WI38 (cell line): ENCODE measurements at regions not wholly inside any gene's neighbourhood (a gene's known extent, or its start where the extent isn't known, plus 50 kb on each side); places are given as distances from the start of the nearest gene placed in this dataset.

ENCODE experiments used
- H3K4me3 ChIP-seq: 2 replicates; pipeline ENCODE4 v1.5.1; 2011; ENCODE audit warnings: low read depth, mild to moderate bottlenecking, control low read depth, low read length
- TF ChIP-seq, protein P1 (sequence below): IDR thresholded peaks from 2 replicates; pipeline ENCODE4 v1.5.1; 2012; ENCODE audit warnings: low read depth, mild to moderate bottlenecking, control low read depth, low read length

DNA sequence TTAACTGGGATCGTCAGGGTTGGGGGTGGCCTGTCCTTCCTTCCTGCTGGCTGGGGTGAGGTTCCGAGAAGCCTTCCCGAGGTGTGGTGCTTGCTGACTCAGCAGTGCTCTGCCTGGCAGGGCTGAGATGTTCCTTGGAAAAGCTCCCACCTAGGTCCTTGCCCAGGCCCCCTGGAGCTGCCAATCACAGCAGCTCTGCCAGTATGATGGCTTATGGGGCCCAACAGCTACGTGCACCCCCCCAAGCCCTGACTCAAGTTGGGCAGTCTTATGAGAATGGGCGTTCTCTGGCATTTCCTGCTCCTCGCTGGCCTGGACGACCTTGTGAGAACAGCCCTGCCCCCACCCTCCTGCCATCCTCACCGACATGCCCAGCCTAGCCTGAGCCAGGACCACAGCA is 292.2 kb upstream of the CRY1 start:
- TF ChIP-seq, protein P1, sequence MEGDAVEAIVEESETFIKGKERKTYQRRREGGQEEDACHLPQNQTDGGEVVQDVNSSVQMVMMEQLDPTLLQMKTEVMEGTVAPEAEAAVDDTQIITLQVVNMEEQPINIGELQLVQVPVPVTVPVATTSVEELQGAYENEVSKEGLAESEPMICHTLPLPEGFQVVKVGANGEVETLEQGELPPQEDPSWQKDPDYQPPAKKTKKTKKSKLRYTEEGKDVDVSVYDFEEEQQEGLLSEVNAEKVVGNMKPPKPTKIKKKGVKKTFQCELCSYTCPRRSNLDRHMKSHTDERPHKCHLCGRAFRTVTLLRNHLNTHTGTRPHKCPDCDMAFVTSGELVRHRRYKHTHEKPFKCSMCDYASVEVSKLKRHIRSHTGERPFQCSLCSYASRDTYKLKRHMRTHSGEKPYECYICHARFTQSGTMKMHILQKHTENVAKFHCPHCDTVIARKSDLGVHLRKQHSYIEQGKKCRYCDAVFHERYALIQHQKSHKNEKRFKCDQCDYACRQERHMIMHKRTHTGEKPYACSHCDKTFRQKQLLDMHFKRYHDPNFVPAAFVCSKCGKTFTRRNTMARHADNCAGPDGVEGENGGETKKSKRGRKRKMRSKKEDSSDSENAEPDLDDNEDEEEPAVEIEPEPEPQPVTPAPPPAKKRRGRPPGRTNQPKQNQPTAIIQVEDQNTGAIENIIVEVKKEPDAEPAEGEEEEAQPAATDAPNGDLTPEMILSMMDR, result no peak
- no peak overlapping the region for H3K4me3 ChIP-seq

DNA sequence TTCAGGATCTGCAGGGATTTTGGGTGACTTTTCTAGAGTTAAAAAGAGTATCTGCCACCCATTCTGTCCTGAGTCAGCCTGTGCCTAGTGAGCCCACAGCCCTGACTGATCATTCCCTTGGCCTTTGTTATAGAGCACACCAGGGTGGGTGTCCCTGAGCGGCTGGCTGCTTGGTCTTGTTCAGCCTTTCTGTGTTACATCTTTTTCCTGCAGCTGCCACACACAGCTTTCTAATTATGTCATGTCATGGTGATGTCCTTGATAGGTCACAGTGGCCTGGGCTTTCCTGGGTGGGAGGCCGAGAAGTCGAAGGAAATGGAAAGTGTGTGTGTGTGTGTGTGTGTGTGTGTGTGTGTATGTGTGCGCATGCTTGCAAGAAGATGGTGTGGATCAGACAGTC is 293.2 kb upstream of the CRY1 start:
- TF ChIP-seq, protein P1, result no peak
- H3K4me3 ChIP-seq, result no peak overlapping the region

DNA sequence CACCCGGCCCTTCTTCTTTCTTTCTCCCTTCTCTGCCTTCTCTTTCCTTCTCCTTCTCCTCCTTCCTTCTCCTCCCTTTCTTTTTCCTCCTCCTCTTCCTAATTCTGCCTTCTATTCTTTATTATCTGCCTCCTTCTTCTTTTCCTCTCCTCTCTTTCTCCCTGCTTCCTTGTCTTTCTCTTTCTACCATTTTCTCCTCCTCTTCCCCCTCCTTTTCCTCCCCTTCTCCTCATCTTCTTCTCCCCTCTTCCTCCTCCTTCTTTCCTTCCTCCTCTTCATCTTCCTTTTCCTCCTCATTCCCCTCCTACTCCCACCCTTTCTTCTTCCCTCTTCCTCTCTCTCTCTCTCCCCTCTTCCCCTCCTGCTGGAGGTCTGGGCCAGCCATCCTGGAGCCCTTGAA is 294.9 kb upstream of the CRY1 start:
- TF ChIP-seq, protein P1, result no peak

DNA sequence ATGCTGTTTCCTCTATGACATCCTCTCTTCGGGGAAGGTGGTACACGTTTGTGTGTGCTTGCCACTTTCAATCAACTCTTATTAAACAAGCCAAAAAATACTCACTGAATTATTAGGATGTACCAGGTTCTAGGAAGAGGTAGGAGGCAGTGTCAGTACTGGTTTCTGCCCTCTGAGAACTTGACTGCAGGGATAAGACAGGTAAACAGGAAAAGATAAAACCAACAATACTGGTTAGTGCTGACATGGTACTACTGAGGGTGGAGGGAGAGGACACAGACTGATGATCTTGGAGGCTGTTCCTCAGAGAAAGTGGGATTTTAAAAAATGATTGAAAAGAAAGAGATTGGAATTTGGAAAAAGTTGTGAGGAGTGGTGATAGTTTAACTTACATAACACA is 295.2 kb upstream of the PWP1 start:
- H3K4me3 ChIP-seq, result no peak overlapping the region
- TF ChIP-seq, protein P1, result no peak

More for the DNA sequence above, 294.9 kb upstream of the CRY1 start:
- H3K4me3 ChIP-seq, result no peak overlapping the region

DNA sequence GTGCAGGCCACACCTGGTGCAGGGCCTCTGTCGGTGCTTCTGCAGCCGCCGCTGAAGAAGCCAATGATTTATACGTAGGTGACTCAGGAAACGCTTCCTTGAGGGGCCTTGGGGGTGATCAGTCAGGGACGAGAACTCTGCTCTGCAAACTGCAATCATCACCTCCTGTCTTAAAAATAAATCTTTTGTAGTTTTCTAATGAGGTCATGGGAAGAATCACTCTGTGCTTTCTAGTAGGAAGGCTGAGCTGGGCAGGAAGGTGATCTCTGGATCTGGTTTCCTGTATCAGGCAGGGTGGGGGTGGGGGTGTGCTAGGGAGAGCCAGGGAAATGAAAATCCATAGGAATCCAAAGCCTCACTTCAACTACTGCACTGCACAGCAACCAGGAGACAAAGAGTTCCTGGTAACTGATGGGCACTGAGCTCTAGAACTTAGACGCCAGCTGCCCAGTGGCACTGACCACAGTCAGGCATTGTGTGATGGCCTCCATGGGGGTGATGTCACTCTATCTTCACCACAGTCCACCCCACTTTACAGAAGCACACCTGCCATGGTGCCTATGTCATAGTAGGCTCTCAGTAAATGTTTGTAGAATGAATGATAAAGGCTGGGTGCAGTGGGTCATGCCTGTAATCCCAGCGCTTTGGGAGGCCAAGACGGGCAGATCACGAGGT is 292.4 kb upstream of the PWP1 start:
- H3K4me3 ChIP-seq, result no peak overlapping the region
- TF ChIP-seq, protein P1, result no peak

GRCh38 chr12:107394693-107395092 is 290.9 kb upstream of the PWP1 start:
- H3K4me3 ChIP-seq, result no peak overlapping the region
- TF ChIP-seq, protein P1, result no peak

DNA sequence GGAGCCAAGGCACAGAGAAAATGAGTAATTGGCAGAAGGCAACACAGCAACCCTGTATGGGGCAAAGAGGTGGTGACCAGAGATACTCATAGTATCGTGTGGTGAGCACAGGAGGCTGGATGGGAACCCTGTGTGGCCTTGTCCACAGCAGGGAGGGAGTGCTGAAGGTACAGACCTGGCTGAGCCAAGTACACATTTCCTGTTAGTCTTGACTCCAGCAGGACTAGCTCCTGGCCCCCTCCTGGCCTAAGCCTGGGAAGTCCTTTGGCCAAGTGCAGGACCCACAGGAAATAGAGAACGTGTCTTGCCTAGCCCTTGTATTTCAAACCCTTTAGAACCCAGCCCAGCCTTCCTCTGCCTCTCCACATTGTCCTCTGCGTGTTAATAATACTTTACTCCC is 289.8 kb upstream of the PWP1 start:
- TF ChIP-seq, protein P1, result no peak
- no peak overlapping the region for H3K4me3 ChIP-seq
